Suprapubic skin (tissue), 4 donors: ENCODE measurements at regions not wholly inside any gene's neighbourhood (a gene's known extent, or its start where the extent isn't known, plus 50 kb on each side); places are given as distances from the start of the nearest gene placed in this dataset.
"Not testable (repeated sequence)": the region's sequence is repeated elsewhere in the genome, so short reads cannot be mapped to it uniquely, and the experiment has no call there.

ENCODE experiments used
- DNase-seq, 2 donors: peaks; one replicate each; pipeline ENCODE4 v3.0.0-alpha.2; 2019; ENCODE audit warnings: low spot score in 2 of 2
- H3K27ac ChIP-seq: fragments of 200-600 bp; sonication (generic); one replicate; pipeline ENCODE4 v1.5.1; 2019
- H3K27me3 ChIP-seq: fragments of 200-600 bp; sonication (generic); one replicate; pipeline ENCODE4 v1.5.1; 2019
- H3K36me3 ChIP-seq: fragments of 200-600 bp; sonication (generic); one replicate; pipeline ENCODE4 v1.5.1; 2019
- H3K4me1 ChIP-seq: fragments of 200-600 bp; sonication (generic); one replicate; pipeline ENCODE4 v1.5.1; 2019
- H3K4me3 ChIP-seq: fragments of 200-600 bp; sonication (generic); one replicate; pipeline ENCODE4 v1.5.1; 2019; ENCODE audit warnings: mild to moderate bottlenecking
- H3K9me3 ChIP-seq: fragments of 200-600 bp; sonication (generic); one replicate; pipeline ENCODE4 v1.5.1; 2019
- EP300 ChIP-seq: sonication (generic); formaldehyde crosslinking; IDR thresholded peaks from one replicate; pipeline ENCODE4 v1.6.1; 2017; ENCODE audit warnings: antibody characterized with exemption
- POLR2A ChIP-seq, 2 donors: fragments of 450-650 bp; IDR thresholded peaks; one replicate each; pipeline ENCODE4 v1.6.1; 2017; ENCODE audit warnings: antibody characterized with exemption in 2 of 2, mild to moderate bottlenecking in 2 of 2, moderate library complexity in 2 of 2
- POLR2AphosphoS5 ChIP-seq, 3 donors: sonication (generic); formaldehyde crosslinking; IDR thresholded peaks; one replicate each; pipeline ENCODE4 v1.6.1; 2017; ENCODE audit warnings: antibody characterized with exemption in 3 of 3
- WGBS: methylation state at CpG from one replicate; pipeline ENCODE4 v1.1.5; 2018; 5-methylcytosine and 5-hydroxymethylcytosine counted together
- TF ChIP-seq, protein P1 (sequence below), 2 donors: fragments of 200-600 bp in 1 of 2; fragments of 450-650 bp in 1 of 2; sonication (generic) in 1 of 2; IDR thresholded peaks; one replicate each; pipeline ENCODE4 v1.5.1; 2016 to 2019; ENCODE audit warnings: antibody characterized with exemption in 2 of 2, mild to moderate bottlenecking in 1 of 2, moderate library complexity in 1 of 2

DNA sequence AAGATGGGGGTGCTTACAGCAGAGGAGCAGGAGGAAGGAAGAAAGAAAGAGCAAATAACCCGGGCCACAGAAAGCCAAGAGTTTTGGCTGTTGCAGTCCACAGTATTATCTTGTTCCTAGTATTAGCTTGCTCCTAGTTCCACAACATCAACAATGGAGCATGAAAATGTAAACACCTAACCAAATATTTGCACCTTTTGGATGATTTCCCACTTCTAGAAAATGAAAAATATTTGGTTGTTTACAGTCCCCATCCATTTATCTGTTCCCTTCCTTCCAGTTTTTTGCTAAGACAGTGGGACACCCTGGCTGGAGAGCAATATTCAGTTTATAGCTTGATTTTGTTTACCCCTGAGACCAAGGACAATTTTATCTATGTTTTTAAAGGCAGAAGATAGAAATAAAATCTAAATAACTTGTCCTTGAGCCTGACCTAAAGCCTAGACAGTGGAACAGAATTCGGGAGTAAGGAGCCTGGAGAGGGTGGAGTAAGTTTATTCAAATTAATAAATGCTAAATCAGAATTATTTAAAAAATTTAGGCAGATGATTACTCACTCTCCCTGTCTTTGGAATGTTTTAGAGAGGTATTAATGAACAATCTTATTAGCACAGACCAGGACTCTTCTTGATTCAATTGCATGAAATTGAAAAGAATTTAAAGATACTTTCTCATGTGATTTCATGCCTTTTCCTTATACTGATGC is 51.6 kb downstream of the RESF1 start:
- Histone ChIP-seq H3K27ac (no peak overlapping the region), H3K27me3 (no peaks in the 10 kb centered on the region), H3K36me3 (no peaks in the 10 kb centered on the region), H3K4me3 (no peak overlapping the region), H3K4me1 (no peaks in the 10 kb centered on the region), H3K9me3 (no peaks in the 10 kb centered on the region)
- 73% methylated on average over 2 of the region's 2 CpGs for WGBS
- DNase-seq, result no peak
- TF ChIP-seq EP300 (no peak), POLR2A (IDR thresholded peaks at IDR 0.05) (no peak), POLR2AphosphoS5 (IDR thresholded peaks at IDR 0.05) (no peak)
- TF ChIP-seq, protein P1, sequence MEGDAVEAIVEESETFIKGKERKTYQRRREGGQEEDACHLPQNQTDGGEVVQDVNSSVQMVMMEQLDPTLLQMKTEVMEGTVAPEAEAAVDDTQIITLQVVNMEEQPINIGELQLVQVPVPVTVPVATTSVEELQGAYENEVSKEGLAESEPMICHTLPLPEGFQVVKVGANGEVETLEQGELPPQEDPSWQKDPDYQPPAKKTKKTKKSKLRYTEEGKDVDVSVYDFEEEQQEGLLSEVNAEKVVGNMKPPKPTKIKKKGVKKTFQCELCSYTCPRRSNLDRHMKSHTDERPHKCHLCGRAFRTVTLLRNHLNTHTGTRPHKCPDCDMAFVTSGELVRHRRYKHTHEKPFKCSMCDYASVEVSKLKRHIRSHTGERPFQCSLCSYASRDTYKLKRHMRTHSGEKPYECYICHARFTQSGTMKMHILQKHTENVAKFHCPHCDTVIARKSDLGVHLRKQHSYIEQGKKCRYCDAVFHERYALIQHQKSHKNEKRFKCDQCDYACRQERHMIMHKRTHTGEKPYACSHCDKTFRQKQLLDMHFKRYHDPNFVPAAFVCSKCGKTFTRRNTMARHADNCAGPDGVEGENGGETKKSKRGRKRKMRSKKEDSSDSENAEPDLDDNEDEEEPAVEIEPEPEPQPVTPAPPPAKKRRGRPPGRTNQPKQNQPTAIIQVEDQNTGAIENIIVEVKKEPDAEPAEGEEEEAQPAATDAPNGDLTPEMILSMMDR (IDR thresholded peaks at IDR 0.05), result no peak

DNA sequence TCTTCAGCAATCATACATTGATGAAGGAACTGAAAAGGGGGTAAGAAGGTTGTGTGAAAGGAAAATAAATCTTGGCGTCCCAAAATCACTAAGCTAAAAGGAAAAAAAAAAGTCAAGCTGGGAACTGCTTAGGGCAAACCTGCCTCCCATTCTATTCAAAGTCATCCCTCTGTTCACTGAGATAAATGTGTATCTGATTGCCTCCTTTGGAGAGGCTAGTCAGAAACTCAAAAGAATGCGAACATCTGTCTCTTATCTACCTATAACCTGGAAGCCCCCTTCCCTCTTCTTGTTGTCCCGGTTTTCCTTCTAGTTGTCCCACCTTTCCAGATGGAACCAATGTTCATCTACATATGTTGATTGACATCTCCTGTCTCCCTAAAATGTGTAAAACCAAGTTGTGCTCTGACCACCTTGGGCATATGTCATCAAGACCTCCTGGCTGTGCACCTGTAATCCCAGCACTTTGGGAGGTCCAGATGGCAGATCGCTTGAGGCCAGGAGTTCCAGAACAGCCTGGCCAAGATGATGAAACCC is 53.1 kb downstream of the RESF1 start:
- no peaks in the 10 kb centered on the region for H3K4me1 ChIP-seq
- no peaks in the 10 kb centered on the region for H3K9me3 ChIP-seq
- 89% methylated on average over 4 of the region's 4 CpGs for WGBS
- no peaks in the 10 kb centered on the region for H3K27me3 ChIP-seq
- no peak overlapping the region for H3K27ac ChIP-seq
- no peak for DNase-seq
- TF ChIP-seq, protein P1 (IDR thresholded peaks at IDR 0.05), result no peak
- no peak for TF ChIP-seq EP300
- no peaks in the 10 kb centered on the region for H3K36me3 ChIP-seq
- no peak overlapping the region for H3K4me3 ChIP-seq

DNA sequence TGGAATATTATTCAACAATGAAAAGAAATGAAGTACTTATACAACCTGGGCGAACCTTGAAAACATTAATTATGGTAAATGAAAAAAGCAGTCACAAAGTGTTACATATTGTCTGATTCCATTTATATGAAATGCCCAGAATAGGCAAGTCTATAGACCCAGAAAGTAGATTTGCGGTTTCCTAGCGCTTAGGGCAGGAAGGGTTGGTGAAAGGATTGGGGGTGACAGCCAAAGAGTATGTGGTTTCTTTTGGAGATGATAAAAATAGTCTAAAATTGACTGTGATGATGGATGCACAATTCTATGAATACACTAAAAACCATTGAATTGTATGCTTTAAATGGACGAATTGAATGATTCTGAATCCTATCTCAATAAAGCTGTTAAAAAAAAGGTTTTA is 55.8 kb downstream of the RESF1 start:
- WGBS, result 90% methylated on average over 4 of the region's 4 CpGs
- Histone ChIP-seq H3K9me3 (no peaks in the 10 kb centered on the region), H3K36me3 (no peaks in the 10 kb centered on the region), H3K27me3 (no peaks in the 10 kb centered on the region), H3K27ac (no peak overlapping the region), H3K4me1 (no peaks in the 10 kb centered on the region), H3K4me3 (no peak overlapping the region)
- TF ChIP-seq, protein P1 (IDR thresholded peaks at IDR 0.05), result no peak
- TF ChIP-seq POLR2A (IDR thresholded peaks at IDR 0.05) (no peak), POLR2AphosphoS5 (IDR thresholded peaks at IDR 0.05) (no peak), EP300 (no peak)
- DNase-seq, result no peak

DNA sequence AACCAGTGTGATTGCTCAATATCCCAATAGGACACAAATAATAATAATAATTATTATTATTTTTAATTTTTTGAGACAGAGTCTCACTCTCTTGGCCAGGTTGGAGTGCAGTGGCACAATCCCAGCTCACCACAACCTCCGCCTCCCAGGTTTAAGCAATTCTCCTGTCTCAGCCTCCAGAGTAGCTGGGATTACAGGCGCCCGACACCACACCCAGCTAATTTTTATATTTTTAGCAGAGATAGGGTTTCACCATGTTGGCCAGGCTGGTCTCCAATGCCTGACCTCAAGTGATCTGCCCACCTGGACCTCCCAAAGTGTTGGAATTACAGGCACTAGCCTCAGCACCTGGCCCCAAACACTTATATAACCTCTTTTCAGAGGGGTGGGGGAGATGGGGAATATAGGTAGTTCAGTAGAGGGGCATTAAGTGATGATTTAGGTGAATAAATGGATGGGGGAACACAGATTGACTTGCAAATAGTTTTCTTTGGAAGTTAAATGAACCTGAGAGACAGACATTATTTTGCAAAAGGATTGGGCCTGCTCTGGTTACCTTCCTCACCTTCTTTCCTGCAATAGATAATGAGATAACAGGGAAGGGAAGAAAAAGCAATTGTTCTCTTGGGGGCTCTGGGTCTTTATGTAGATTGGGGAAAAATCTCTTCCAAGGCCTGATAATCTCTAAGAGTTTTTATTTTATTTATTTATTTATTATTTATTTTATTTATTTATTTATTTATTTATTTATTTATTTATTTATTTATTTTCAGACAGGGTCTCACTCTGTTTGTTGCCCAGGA is 57.7 kb downstream of the RESF1 start:
- H3K27me3 ChIP-seq, result no peaks in the 10 kb centered on the region
- TF ChIP-seq EP300 (no peak), POLR2A (IDR thresholded peaks at IDR 0.05) (no peak), POLR2AphosphoS5 (IDR thresholded peaks at IDR 0.05) (no peak)
- TF ChIP-seq, protein P1 (IDR thresholded peaks at IDR 0.05), result no peak
- no peaks in the 10 kb centered on the region for H3K9me3 ChIP-seq
- DNase-seq, result peak in 1 of 2 donors; percentile 24
- H3K4me3 ChIP-seq, result no peak overlapping the region
- no peak overlapping the region for H3K27ac ChIP-seq
- H3K36me3 ChIP-seq, result no peaks in the 10 kb centered on the region
- no peaks in the 10 kb centered on the region for H3K4me1 ChIP-seq
- 94% methylated on average over 3 of the region's 3 CpGs for WGBS

DNA sequence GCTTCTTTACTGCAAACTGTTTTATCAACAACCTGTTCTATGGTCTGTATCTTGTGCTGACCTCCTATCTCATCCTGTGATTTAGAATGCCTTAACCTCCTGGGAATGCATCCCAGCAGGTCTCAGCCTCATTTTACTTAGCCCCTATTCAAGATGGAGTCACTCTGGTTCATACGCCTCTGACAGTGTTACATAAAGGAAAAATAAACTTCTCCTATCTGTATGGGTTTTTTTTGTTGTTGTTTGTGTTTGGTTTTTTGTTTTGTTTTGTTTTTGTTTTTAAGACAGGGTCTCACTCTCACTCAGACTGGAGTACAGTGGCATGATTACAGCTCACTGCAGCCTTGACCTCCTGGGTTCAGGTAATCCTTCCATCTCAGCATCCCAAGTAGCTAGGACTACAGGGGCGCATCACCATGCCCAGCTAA is 62.1 kb downstream of the RESF1 start:
- WGBS, result 94% methylated on average over 2 of the region's 2 CpGs
- Histone ChIP-seq H3K36me3 (no peaks in the 10 kb centered on the region), H3K27me3 (no peaks in the 10 kb centered on the region), H3K4me1 (no peaks in the 10 kb centered on the region), H3K9me3 (no peaks in the 10 kb centered on the region), H3K27ac (no peak overlapping the region), H3K4me3 (no peak overlapping the region)
- TF ChIP-seq POLR2A (IDR thresholded peaks at IDR 0.05) (no peak), EP300 (no peak), POLR2AphosphoS5 (IDR thresholded peaks at IDR 0.05) (no peak)
- TF ChIP-seq, protein P1 (IDR thresholded peaks at IDR 0.05), result no peak
- DNase-seq, result no peak

DNA sequence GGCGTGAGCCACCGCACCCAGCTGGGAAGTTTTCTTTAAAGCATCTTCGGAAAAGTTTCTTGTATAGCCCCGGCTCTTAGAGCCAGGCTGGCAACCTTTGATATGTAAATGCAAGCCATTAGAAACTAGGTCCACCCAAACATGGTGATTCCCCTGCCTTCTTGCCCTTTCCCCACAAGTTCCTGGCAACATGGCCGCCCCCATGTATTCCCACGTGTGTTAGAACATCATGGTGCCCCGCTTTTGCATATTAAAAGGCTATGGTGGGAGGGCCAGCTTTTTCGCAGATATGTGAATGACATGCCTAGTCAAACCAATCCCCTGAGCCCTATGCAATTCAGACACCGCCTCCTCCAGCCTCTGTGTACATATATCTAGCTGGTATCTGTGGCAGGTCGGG is 63.2 kb downstream of the RESF1 start:
- H3K27me3 ChIP-seq, H3K4me1 ChIP-seq: not testable (repeated sequence)
- 89% methylated on average over 10 of the region's 10 CpGs for WGBS

DNA sequence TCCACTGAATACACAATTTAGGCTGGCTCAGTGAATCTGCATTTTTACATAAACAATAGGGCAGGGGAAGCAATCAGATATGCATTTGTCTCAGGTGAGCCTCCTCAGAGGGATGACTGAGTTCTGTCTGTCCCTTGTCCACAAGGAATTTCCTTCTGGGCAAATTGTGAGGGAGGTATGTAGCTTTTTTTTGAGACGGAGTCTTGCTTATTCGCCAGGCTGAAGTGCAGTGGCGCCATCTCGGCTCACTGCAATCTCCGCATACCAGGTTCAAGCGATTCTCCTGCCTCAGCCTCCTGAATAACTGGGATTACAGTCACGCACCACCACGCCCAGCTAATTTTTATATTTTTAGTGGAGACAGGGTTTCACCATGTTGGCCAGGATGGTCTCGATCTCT is 64.6 kb downstream of the RESF1 start:
- not testable (repeated sequence) for H3K36me3 ChIP-seq, H3K4me3 ChIP-seq, H3K9me3 ChIP-seq, H3K27ac ChIP-seq, H3K4me1 ChIP-seq, H3K27me3 ChIP-seq
- DNase-seq, result peak in 1 of 2 donors; percentile 21
- 78% methylated on average over 9 of the region's 9 CpGs for WGBS

More for the DNA sequence above, 63.2 kb downstream of the RESF1 start:
- H3K9me3 ChIP-seq, DNase-seq, H3K27ac ChIP-seq, H3K36me3 ChIP-seq, H3K4me3 ChIP-seq: not testable (repeated sequence)
